PC-3 (cell line): ENCODE measurements at regions not wholly inside any gene's neighbourhood (a gene's known extent, or its start where the extent isn't known, plus 50 kb on each side); places are given as distances from the start of the nearest gene placed in this dataset.

Experiments used
- ATAC-seq: fragments of 200-7000 bp; cut with Tn5 transposase; 2 replicates; pipeline ENCODE4 v1.9.1; 2020; ENCODE audit warnings: mild to moderate bottlenecking, moderate library complexity
- BruUV-seq: library from RNA; stranded (reverse); fragments of 400-500 nt; replicated peaks from 2 replicates; lab custom pipeline; 2021; lab: Mats Ljungman, UMichigan
- CTCF ChIA-PET: fragments of 300-600 bp; sonication (Branson Sonifier 250); formaldehyde crosslinking; loops from one replicate; lab custom pipeline; 2022; ENCODE audit warnings: antibody characterized with exemption; lab: Charles Lee
- POLR2A ChIA-PET: fragments of 300-600 bp; sonication (Branson Sonifier 250); formaldehyde crosslinking; loops from one replicate; lab custom pipeline; 2022; ENCODE audit warnings: antibody characterized with exemption; ENCODE audit not compliant: unreplicated experiment; lab: Charles Lee
- DNase-seq: peaks from one replicate; pipeline ENCODE4 v3.0.0-alpha.2; 2015
- H2AFZ ChIP-seq: fragments of 300-600 bp; sonication (generic); 2 replicates; pipeline ENCODE4 v1.6.0; 2016; ENCODE audit warnings: antibody characterized with exemption, low read length
- H3F3A ChIP-seq: fragments of 300-600 bp; sonication (generic); one replicate; pipeline ENCODE4 v1.6.0; 2017; ENCODE audit warnings: antibody characterized with exemption, low read length, control low read depth, mild to moderate bottlenecking; ENCODE audit not compliant: unreplicated experiment
- H3K27ac ChIP-seq: fragments of 300-600 bp; sonication (generic); 2 replicates; pipeline ENCODE4 v1.5.1; 2016; ENCODE audit warnings: mild to moderate bottlenecking, low read length
- H3K27me3 ChIP-seq: fragments of 300-600 bp; sonication (generic); 2 replicates; pipeline ENCODE4 v1.6.1; 2016; ENCODE audit warnings: low read length, mixed read lengths
- H3K36me3 ChIP-seq: fragments of 300-600 bp; sonication (generic); 2 replicates; pipeline ENCODE4 v1.6.1; 2016; ENCODE audit warnings: low read depth, mixed run types, low read length, mixed read lengths
- H3K4me1 ChIP-seq: fragments of 300-600 bp; sonication (generic); 2 replicates; pipeline ENCODE4 v1.5.1; 2016; ENCODE audit warnings: low read length; ENCODE audit not compliant: insufficient read depth
- H3K4me2 ChIP-seq: fragments of 300-600 bp; sonication (generic); 2 replicates; pipeline ENCODE4 v1.6.0; 2016; ENCODE audit warnings: low read length
- H3K4me3 ChIP-seq: fragments of 300-600 bp; sonication (generic); 2 replicates; pipeline ENCODE4 v1.5.1; 2016; ENCODE audit warnings: mild to moderate bottlenecking, low read length, mixed read lengths
- H3K79me2 ChIP-seq: fragments of 300-600 bp; sonication (generic); 2 replicates; pipeline ENCODE4 v1.6.1; 2017; ENCODE audit warnings: low read length, mixed read lengths
- H3K9ac ChIP-seq: fragments of 300-600 bp; sonication (generic); 2 replicates; pipeline ENCODE4 v1.6.0; 2016; ENCODE audit warnings: mild to moderate bottlenecking, low read length
- H3K9me2 ChIP-seq: fragments of 300-600 bp; sonication (generic); replicated peaks from 2 replicates; pipeline ENCODE4 v1.6.1; 2016; ENCODE audit warnings: mixed run types, low read length, mixed read lengths
- H3K9me3 ChIP-seq: fragments of 300-600 bp; sonication (generic); 2 replicates; pipeline ENCODE4 v1.6.1; 2016; ENCODE audit warnings: low read length, mixed read lengths
- H4K20me1 ChIP-seq: fragments of 300-600 bp; sonication (generic); 2 replicates; pipeline ENCODE4 v1.6.1; 2016; ENCODE audit warnings: low read length, mixed read lengths
- CTCF ChIP-seq: fragments of 300-600 bp; sonication (generic); conservative IDR thresholded peaks from 2 replicates; pipeline ENCODE4 v1.5.1; 2017; ENCODE audit warnings: antibody characterized with exemption, low read depth, mild to moderate bottlenecking, low read length
- EZH2 ChIP-seq: fragments of 300-600 bp; sonication (generic); IDR thresholded peaks from one replicate; pipeline ENCODE4 v1.6.1; 2017; ENCODE audit warnings: antibody characterized with exemption, mild to moderate bottlenecking, low read length; ENCODE audit not compliant: unreplicated experiment
- EZH2phosphoT487 ChIP-seq: fragments of 300-600 bp; sonication (generic); IDR thresholded peaks from 2 replicates; pipeline ENCODE4 v1.6.1; 2018; ENCODE audit warnings: mild to moderate bottlenecking, antibody characterized with exemption, low read length, borderline replicate concordance
- intact Hi-C: fragments of 100-400 bp; cut with micrococcal nuclease; formaldehyde crosslinking; loops from 2 replicates; pipeline ENCODE4 v1.9.0; 2023

GRCh38 chr2:16413285-16413684 is 252.3 kb downstream of the CYRIA start:
- Histone ChIP-seq H3K27ac (no peak overlapping the region), H3K9me3 (0 out of 2 replicates have a peak, but pooled peaks cover 10% of the 10 kb centered on the region), H4K20me1 (no peaks in the 10 kb centered on the region), H3K36me3 (no peaks in the 10 kb centered on the region), H3K4me1 (no peaks in the 10 kb centered on the region), H3K4me3 (no peak overlapping the region), H2AFZ (no peak overlapping the region), H3K9me2 (no peaks in the 10 kb centered on the region), H3K79me2 (no peaks in the 10 kb centered on the region), H3F3A (no peaks in the 10 kb centered on the region), H3K4me2 (no peak overlapping the region), H3K27me3 (no peaks in the 10 kb centered on the region), H3K9ac (no peak overlapping the region)
- ChIA-PET CTCF (no interaction called here), POLR2A (no interaction called here)
- ATAC-seq (no peak), DNase-seq (no peak)
- TF ChIP-seq EZH2 (no peak), CTCF (no peak), EZH2phosphoT487 (no peak)
- intact Hi-C loops, result no loop called here
- no TSS peak for BruUV-seq

GRCh38 chr2:16412321-16413030 is 253.2 kb downstream of the CYRIA start:
- Histone ChIP-seq H4K20me1 (no peaks in the 10 kb centered on the region), H3K79me2 (no peaks in the 10 kb centered on the region), H3K9me2 (no peaks in the 10 kb centered on the region), H2AFZ (no peak overlapping the region), H3F3A (no peaks in the 10 kb centered on the region), H3K27me3 (no peaks in the 10 kb centered on the region), H3K4me1 (no peaks in the 10 kb centered on the region), H3K9ac (no peak overlapping the region), H3K9me3 (0 out of 2 replicates have a peak, but pooled peaks cover 10% of the 10 kb centered on the region), H3K4me3 (no peak overlapping the region), H3K36me3 (no peaks in the 10 kb centered on the region), H3K27ac (no peak overlapping the region), H3K4me2 (no peak overlapping the region)
- no peak for TF ChIP-seq EZH2phosphoT487
- TF ChIP-seq CTCF, result no peak
- no peak for TF ChIP-seq EZH2
- no TSS peak for BruUV-seq
- DNase-seq (no peak), ATAC-seq (no peak)
- intact Hi-C loops, result no loop called here
- POLR2A ChIA-PET, result no interaction called here
- CTCF ChIA-PET, result no interaction called here

GRCh38 chr2:16411788-16412187 is 253.8 kb downstream of the CYRIA start:
- ATAC-seq (no peak), DNase-seq (no peak)
- intact Hi-C loops, result no loop called here
- H3K9me2 ChIP-seq, result no peaks in the 10 kb centered on the region
- H3K27ac ChIP-seq, result no peak overlapping the region
- no peaks in the 10 kb centered on the region for H3K27me3 ChIP-seq
- H3F3A ChIP-seq, result no peaks in the 10 kb centered on the region
- POLR2A ChIA-PET, result no interaction called here
- 0 out of 2 replicates have a peak, but pooled peaks cover 10% of the 10 kb centered on the region for H3K9me3 ChIP-seq
- no peak for TF ChIP-seq EZH2phosphoT487
- no peak for TF ChIP-seq CTCF
- TF ChIP-seq EZH2, result no peak
- no peak overlapping the region for H2AFZ ChIP-seq
- no peak overlapping the region for H3K9ac ChIP-seq
- H3K36me3 ChIP-seq, result no peaks in the 10 kb centered on the region
- H3K79me2 ChIP-seq, result no peaks in the 10 kb centered on the region
- no TSS peak for BruUV-seq
- no peaks in the 10 kb centered on the region for H4K20me1 ChIP-seq
- H3K4me3 ChIP-seq, result no peak overlapping the region
- H3K4me2 ChIP-seq, result no peak overlapping the region
- CTCF ChIA-PET, result no interaction called here
- H3K4me1 ChIP-seq, result no peaks in the 10 kb centered on the region
